ENCODE measurements at regions not wholly inside any gene's neighbourhood (a gene's known extent, or its start where the extent isn't known, plus 50 kb on each side); places are given as distances from the start of the nearest gene placed in this dataset.

DNA sequence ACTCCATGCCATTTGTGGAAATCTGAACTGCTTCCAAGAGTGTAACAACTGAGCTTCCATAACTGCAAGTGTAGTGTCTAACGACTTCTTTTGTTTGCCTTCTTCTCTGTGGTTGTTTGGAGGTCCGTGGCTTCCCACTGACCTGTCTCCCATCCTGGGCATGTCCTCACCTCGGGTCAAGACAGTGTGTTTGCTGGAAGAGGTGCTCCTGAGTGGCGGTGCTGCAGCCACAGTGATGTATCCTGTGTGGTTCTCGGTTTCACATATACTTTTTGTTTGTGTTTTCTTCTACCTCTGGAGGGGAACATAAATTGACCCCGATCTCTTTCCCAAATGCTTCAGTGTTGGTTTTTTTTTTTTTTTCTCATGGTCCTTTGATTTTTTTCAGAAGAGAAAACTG lies 84.7 kb upstream of the NPVF start:
- TF ChIP-seq, protein P1, sequence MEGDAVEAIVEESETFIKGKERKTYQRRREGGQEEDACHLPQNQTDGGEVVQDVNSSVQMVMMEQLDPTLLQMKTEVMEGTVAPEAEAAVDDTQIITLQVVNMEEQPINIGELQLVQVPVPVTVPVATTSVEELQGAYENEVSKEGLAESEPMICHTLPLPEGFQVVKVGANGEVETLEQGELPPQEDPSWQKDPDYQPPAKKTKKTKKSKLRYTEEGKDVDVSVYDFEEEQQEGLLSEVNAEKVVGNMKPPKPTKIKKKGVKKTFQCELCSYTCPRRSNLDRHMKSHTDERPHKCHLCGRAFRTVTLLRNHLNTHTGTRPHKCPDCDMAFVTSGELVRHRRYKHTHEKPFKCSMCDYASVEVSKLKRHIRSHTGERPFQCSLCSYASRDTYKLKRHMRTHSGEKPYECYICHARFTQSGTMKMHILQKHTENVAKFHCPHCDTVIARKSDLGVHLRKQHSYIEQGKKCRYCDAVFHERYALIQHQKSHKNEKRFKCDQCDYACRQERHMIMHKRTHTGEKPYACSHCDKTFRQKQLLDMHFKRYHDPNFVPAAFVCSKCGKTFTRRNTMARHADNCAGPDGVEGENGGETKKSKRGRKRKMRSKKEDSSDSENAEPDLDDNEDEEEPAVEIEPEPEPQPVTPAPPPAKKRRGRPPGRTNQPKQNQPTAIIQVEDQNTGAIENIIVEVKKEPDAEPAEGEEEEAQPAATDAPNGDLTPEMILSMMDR (IDR thresholded peaks at IDR 0.05) = no peak
- no peak for TF ChIP-seq POLR2A (IDR thresholded peaks at IDR 0.05)
